IPS DF 6.9 (cell line): ENCODE measurements at regions not wholly inside any gene's neighbourhood (a gene's known extent, or its start where the extent isn't known, plus 50 kb on each side); places are given as distances from the start of the nearest gene placed in this dataset.

Experiments used
- DNase-seq: peaks from one replicate; pipeline ENCODE4 v3.0.0-alpha.2; 2013; ENCODE audit warnings: low read depth, low spot score
- H3K27ac ChIP-seq: one replicate; pipeline ENCODE4 v1.5.1; 2013; ENCODE audit warnings: low read length, control low read depth
- H3K27me3 ChIP-seq: 2 replicates; pipeline ENCODE4 v1.6.1; 2013; ENCODE audit warnings: mild to moderate bottlenecking, low read length; ENCODE audit not compliant: control insufficient read depth, insufficient read depth
- H3K36me3 ChIP-seq: 2 replicates; pipeline ENCODE4 v1.6.1; 2013; ENCODE audit warnings: low read length; ENCODE audit not compliant: control insufficient read depth, insufficient read depth
- H3K4me1 ChIP-seq: 2 replicates; pipeline ENCODE4 v1.6.1; 2013; ENCODE audit warnings: low read length; ENCODE audit not compliant: control insufficient read depth, insufficient read depth
- H3K4me3 ChIP-seq: 2 replicates; pipeline ENCODE4 v1.5.1; 2013; ENCODE audit warnings: mild to moderate bottlenecking, low read length
- H3K9me3 ChIP-seq: 2 replicates; pipeline ENCODE4 v1.6.1; 2013; ENCODE audit warnings: low read length, inconsistent platforms; ENCODE audit not compliant: control insufficient read depth, insufficient read depth
- WGBS: extraction: QIAGEN DNeasy Blood & Tissue Kit; methylation state at CpG from one replicate; pipeline ENCODE4 v1.1.7; 2013; ENCODE audit warnings: mixed read lengths, missing lambda C conversion rate; ENCODE audit not compliant: insufficient read length, insufficient coverage; 5-methylcytosine and 5-hydroxymethylcytosine counted together

DNA sequence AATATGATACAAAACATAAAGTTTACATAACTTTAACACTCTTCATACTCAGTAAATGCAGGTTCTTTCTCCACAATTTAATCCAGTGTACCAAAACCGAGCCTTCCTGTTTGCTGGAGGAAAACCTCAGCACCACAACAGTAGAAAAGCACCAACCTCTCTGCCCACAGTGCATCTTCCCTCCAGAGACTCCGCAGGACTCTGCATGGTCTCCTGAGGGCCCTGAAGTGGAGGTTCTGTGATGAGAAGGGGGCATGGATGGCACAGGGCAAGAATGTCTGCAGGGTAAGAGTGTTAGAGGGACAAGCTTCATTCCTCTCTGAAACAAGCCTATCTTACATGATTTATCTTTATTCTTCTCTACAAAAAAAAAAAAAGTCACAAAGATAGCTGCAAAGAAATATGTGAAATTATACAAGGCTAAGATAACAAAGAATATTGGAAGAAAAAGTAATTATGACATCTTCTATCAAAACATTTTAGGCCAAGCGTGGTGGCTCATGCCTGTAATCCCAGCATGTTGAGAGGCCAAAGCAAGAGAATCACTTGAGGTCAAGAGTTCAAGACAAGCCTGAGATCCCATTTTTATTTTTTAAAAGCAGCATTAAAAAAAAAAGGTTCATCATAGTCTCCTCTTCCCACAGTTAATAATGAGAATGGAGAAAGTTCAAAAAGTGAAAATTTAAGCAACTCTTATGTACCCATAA lies 102.0 kb downstream of the VPREB1 start:
- no peaks in the 10 kb centered on the region for H3K36me3 ChIP-seq
- no peak for DNase-seq
- H3K4me1 ChIP-seq = peaks cover 1% of the 10 kb centered on the region; the same call in 1 of the 2 replicates
- H3K27me3 ChIP-seq = peaks cover 46% of the 10 kb centered on the region
- WGBS = no CpG with 5 or more reads among the region's 3 CpGs
- no peak overlapping the region for H3K27ac ChIP-seq
- H3K4me3 ChIP-seq = no peak overlapping the region
- no peaks in the 10 kb centered on the region for H3K9me3 ChIP-seq

GRCh38 chr22:22348127-22348814 lies 103.7 kb downstream of the VPREB1 start:
- Histone ChIP-seq H3K4me3 (no peak overlapping the region), H3K27me3 (peaks cover 45% of the 10 kb centered on the region), H3K4me1 (peaks cover 1% of the 10 kb centered on the region; the same call in 1 of the 2 replicates), H3K36me3 (no peaks in the 10 kb centered on the region), H3K27ac (no peak overlapping the region), H3K9me3 (no peaks in the 10 kb centered on the region)
- no peak for DNase-seq
- no CpG with 5 or more reads among the region's 5 CpGs for WGBS

GRCh38 chr22:22348815-22349454 lies 104.3 kb downstream of the VPREB1 start:
- no peaks in the 10 kb centered on the region for H3K9me3 ChIP-seq
- H3K36me3 ChIP-seq = no peaks in the 10 kb centered on the region
- peaks cover 1% of the 10 kb centered on the region; the same call in 1 of the 2 replicates for H3K4me1 ChIP-seq
- H3K27me3 ChIP-seq = peaks cover 44% of the 10 kb centered on the region
- no CpG with 5 or more reads among the region's 6 CpGs for WGBS
- DNase-seq = no peak
- no peak overlapping the region for H3K4me3 ChIP-seq
- no peak overlapping the region for H3K27ac ChIP-seq

- Histone ChIP-seq H3K36me3 (no peaks in the 10 kb centered on the region), H3K27me3 (peaks cover 44% of the 10 kb centered on the region)
- no peak for DNase-seq
These were observed 104.9 kb downstream of the VPREB1 start for GRCh38 chr22:22349455-22349836.

GRCh38 chr22:22351366-22351765 lies 106.8 kb downstream of the VPREB1 start:
- WGBS = no CpG with 5 or more reads among the region's 3 CpGs

More at GRCh38 chr22:22349455-22349836, 104.9 kb downstream of the VPREB1 start:
- Histone ChIP-seq H3K27ac (no peak overlapping the region), H3K4me1 (peaks cover 1% of the 10 kb centered on the region; the same call in 1 of the 2 replicates), H3K4me3 (no peak overlapping the region), H3K9me3 (no peaks in the 10 kb centered on the region)
- no CpG with 5 or more reads among the region's 3 CpGs for WGBS

DNA sequence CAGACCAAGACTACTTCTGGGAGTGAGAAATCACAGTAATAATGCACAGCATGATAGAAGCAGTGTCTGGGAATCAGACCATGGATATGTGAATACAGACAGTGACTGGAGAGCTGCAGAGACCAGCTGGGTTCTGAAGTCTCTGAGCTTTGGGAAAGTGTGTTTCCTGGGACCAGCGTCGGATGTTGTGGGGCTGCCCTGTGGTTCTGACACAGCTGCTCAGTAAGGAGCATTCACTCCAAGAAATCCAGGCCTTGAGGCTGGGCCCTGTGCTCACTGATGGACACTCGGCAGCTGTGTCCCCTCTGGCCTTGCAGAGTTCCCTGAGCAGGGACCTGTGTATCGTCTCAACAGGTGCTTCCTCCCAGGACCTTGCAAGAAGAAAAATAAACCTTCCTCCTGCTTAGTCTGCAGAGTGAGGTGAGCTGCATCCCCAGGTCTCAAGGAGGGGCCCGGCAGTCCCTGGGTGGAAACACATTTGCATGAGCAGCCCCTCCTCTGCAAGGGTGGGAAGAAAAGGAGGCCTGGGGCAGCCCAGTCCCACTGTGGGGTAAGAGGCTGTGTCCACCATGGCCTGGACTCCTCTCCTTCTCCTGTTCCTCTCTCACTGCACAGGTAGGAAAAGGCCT lies 107.9 kb downstream of the VPREB1 start:
- no peak for DNase-seq
- Histone ChIP-seq H3K27ac (no peak overlapping the region), H3K4me1 (peaks cover 1% of the 10 kb centered on the region; the same call in 1 of the 2 replicates), H3K27me3 (peaks cover 49% of the 10 kb centered on the region), H3K9me3 (no peaks in the 10 kb centered on the region), H3K4me3 (no peak overlapping the region), H3K36me3 (no peaks in the 10 kb centered on the region)
- no CpG with 5 or more reads among the region's 5 CpGs for WGBS

More at GRCh38 chr22:22351366-22351765, 106.8 kb downstream of the VPREB1 start:
- H3K27me3 ChIP-seq = peaks cover 46% of the 10 kb centered on the region
- no peaks in the 10 kb centered on the region for H3K9me3 ChIP-seq
- no peaks in the 10 kb centered on the region for H3K36me3 ChIP-seq
- H3K27ac ChIP-seq = no peak overlapping the region
- no peak overlapping the region for H3K4me3 ChIP-seq
- no peak for DNase-seq
- peaks cover 1% of the 10 kb centered on the region; the same call in 1 of the 2 replicates for H3K4me1 ChIP-seq

DNA sequence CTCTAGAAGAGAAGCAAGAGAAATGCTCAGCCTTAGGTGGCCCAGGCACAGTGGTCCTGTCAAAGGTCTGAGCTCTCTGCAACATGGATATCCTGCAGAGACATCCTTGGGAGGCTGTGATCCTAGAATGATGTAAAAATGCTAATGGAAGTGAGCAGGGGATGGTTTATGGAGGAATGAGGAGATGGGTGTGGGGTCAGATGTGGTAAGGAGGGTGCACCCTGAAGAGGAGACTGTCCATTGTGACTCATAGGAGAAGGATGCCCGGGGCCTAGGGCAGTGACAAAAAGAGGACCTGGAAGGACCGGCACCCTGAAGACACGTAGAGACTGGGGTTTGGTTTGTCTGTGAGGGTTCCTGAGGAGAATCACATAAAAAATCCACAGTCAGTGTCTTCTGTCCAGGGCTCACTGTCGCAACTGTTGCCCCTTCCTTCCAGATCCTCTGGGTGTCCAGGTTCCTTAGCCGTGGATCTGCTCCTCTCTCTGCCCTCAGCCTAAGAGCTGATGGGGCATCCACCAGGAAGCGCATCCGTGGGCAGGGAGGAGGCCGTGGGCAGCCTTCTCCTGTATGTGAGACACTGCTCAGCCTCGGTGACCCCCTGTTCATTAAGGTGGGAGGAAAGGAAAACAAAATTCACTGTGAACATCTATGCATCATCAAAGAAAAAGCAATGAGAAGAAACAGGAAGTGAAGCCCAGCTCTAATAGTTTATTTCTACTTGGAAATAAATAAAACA lies 110.7 kb downstream of the VPREB1 start:
- Histone ChIP-seq H3K27me3 (peaks cover 36% of the 10 kb centered on the region), H3K4me3 (no peak overlapping the region), H3K4me1 (no peaks in the 10 kb centered on the region), H3K27ac (no peak overlapping the region), H3K36me3 (no peaks in the 10 kb centered on the region), H3K9me3 (no peaks in the 10 kb centered on the region)
- no CpG with 5 or more reads among the region's 9 CpGs for WGBS
- no peak for DNase-seq

DNA sequence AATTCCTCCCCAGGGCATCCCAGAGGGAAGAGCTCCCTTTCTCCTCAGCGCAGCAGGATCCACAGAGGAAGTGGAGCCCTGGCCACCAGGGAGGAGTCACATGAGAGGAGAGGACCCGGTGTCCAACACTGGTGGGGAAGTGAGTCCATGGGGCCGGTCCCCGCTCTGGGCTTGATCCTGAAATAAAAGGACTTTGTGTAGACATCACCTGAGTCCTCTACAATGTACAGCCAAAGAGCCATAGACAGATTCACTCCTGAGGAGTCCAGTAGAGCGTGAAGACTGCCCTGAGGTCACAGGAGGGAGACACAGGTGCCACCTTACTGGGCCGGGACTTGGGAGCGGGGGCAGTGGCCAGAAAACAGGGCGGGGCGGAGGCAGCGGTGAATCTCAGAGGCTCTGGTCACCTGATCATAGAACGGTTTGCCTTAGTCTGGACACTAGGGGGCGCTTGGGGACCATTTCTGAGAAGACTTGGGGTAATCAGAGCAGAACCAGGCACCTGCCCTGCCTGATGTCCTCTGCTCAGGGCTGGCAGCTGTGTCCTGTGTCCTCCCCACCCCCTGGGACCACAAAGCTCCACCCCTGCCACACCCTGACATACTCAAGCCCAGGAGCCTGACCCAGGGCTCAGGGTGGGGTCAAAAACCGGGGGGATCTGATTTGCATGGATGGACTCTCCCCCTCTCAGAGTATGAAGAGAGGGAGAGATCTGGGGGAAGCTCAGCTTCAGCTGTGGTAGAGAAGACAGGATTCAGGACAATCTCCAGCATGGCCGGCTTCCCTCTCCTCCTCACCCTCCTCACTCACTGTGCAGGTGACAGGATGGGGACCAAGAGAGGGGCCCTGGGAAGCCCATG lies 112.7 kb downstream of the VPREB1 start:
- peak; percentile 73 for DNase-seq
- Histone ChIP-seq H3K36me3 (no peaks in the 10 kb centered on the region), H3K4me3 (no peak overlapping the region), H3K9me3 (no peaks in the 10 kb centered on the region), H3K27ac (no peak overlapping the region), H3K27me3 (peaks cover 33% of the 10 kb centered on the region), H3K4me1 (no peaks in the 10 kb centered on the region)
- no CpG with 5 or more reads among the region's 14 CpGs for whole genome bisulfite sequencing

GRCh38 chr22:22358152-22358551 lies 113.6 kb downstream of the VPREB1 start:
- Histone ChIP-seq H3K36me3 (no peaks in the 10 kb centered on the region), H3K27ac (no peak overlapping the region), H3K9me3 (no peaks in the 10 kb centered on the region), H3K27me3 (peaks cover 40% of the 10 kb centered on the region), H3K4me3 (no peak overlapping the region), H3K4me1 (no peaks in the 10 kb centered on the region)
- WGBS = no CpG with 5 or more reads among the region's 4 CpGs
- DNase-seq = no peak
